ENCODE measurements at regions not wholly inside any gene's neighbourhood (a gene's known extent, or its start where the extent isn't known, plus 50 kb on each side); places are given as distances from the start of the nearest gene placed in this dataset.

GRCh38 chr4:60938181-60938580 lies 261.9 kb upstream of the ADGRL3 start:
- intact Hi-C loops (cut with DNase I): no loop called here

GRCh38 chr4:60938621-60939020 lies 261.5 kb upstream of the ADGRL3 start:
- Histone ChIP-seq H3K4me1 (ENCODE audit: control insufficient read depth in 2 of 3, insufficient read depth in 2 of 3, low read depth in 1 of 3, low read length in 3 of 3) (no peaks in the 10 kb centered on the region), H3K9me3 (ENCODE audit: control insufficient read depth in 2 of 3, insufficient read depth in 1 of 3, low read length in 3 of 3) (no peaks in the 10 kb centered on the region), H3K9ac (ENCODE audit: low read length in 3 of 3) (no peak overlapping the region), H3K27me3 (ENCODE audit: control insufficient read depth, insufficient read depth, low read length) (no peaks in the 10 kb centered on the region), H3K4me3 (ENCODE audit: low read length in 3 of 3) (no peak overlapping the region), H3K36me3 (ENCODE audit: control insufficient read depth in 2 of 3, insufficient read depth in 3 of 3, low read length in 3 of 3) (no peaks in the 10 kb centered on the region), H3K27ac (ENCODE audit: low read depth in 2 of 2, low read length in 2 of 2) (no peak overlapping the region)
- FAIRE-seq (no peak), DNase-seq (no peak)
- intact Hi-C loops (cut with DNase I): no loop called here
- TF ChIP-seq CTCF (IDR thresholded peaks at IDR 0.05; ENCODE audit: borderline replicate concordance, extremely low read depth, insufficient read depth): no peak

More at GRCh38 chr4:60938181-60938580, 261.9 kb upstream of the ADGRL3 start:
- Histone ChIP-seq H3K9ac (ENCODE audit: low read length in 3 of 3) (no peak overlapping the region), H3K27ac (ENCODE audit: low read depth in 2 of 2, low read length in 2 of 2) (no peak overlapping the region), H3K36me3 (ENCODE audit: control insufficient read depth in 2 of 3, insufficient read depth in 3 of 3, low read length in 3 of 3) (no peaks in the 10 kb centered on the region), H3K4me3 (ENCODE audit: low read length in 3 of 3) (no peak overlapping the region), H3K27me3 (ENCODE audit: control insufficient read depth, insufficient read depth, low read length) (no peaks in the 10 kb centered on the region), H3K9me3 (ENCODE audit: control insufficient read depth in 2 of 3, insufficient read depth in 1 of 3, low read length in 3 of 3) (no peaks in the 10 kb centered on the region), H3K4me1 (ENCODE audit: control insufficient read depth in 2 of 3, insufficient read depth in 2 of 3, low read depth in 1 of 3, low read length in 3 of 3) (no peaks in the 10 kb centered on the region)
- TF ChIP-seq CTCF (IDR thresholded peaks at IDR 0.05; ENCODE audit: borderline replicate concordance, extremely low read depth, insufficient read depth): no peak
- FAIRE-seq (no peak), DNase-seq (no peak)

- Histone ChIP-seq H3K4me3 (ENCODE audit: low read length in 3 of 3) (no peak overlapping the region), H3K9me3 (ENCODE audit: control insufficient read depth in 2 of 3, insufficient read depth in 1 of 3, low read length in 3 of 3) (no peaks in the 10 kb centered on the region), H3K27me3 (ENCODE audit: control insufficient read depth, insufficient read depth, low read length) (no peaks in the 10 kb centered on the region), H3K4me1 (ENCODE audit: control insufficient read depth in 2 of 3, insufficient read depth in 2 of 3, low read depth in 1 of 3, low read length in 3 of 3) (no peaks in the 10 kb centered on the region), H3K27ac (ENCODE audit: low read depth in 2 of 2, low read length in 2 of 2) (no peak overlapping the region), H3K36me3 (ENCODE audit: control insufficient read depth in 2 of 3, insufficient read depth in 3 of 3, low read length in 3 of 3) (no peaks in the 10 kb centered on the region), H3K9ac (ENCODE audit: low read length in 3 of 3) (no peak overlapping the region)
- DNase-seq (no peak), FAIRE-seq (no peak)
- intact Hi-C loops (cut with DNase I): no loop called here
- TF ChIP-seq CTCF (IDR thresholded peaks at IDR 0.05; ENCODE audit: borderline replicate concordance, extremely low read depth, insufficient read depth): no peak
Measured at GRCh38 chr4:60944060-60944459, 256.1 kb upstream of the ADGRL3 start.

- H3K9me3 ChIP-seq (ENCODE audit: control insufficient read depth in 2 of 3, insufficient read depth in 1 of 3, low read length in 3 of 3): no peaks in the 10 kb centered on the region
- no peaks in the 10 kb centered on the region for H3K36me3 ChIP-seq (ENCODE audit: control insufficient read depth in 2 of 3, insufficient read depth in 3 of 3, low read length in 3 of 3)
- no peaks in the 10 kb centered on the region for H3K27me3 ChIP-seq (ENCODE audit: control insufficient read depth, insufficient read depth, low read length)
- no peak overlapping the region for H3K27ac ChIP-seq (ENCODE audit: low read depth in 2 of 2, low read length in 2 of 2)
- no peak for DNase-seq
- intact Hi-C loops (cut with DNase I): no loop called here
- H3K4me1 ChIP-seq (ENCODE audit: control insufficient read depth in 2 of 3, insufficient read depth in 2 of 3, low read depth in 1 of 3, low read length in 3 of 3): no peaks in the 10 kb centered on the region
- no peak overlapping the region for H3K4me3 ChIP-seq (ENCODE audit: low read length in 3 of 3)
- H3K9ac ChIP-seq (ENCODE audit: low read length in 3 of 3): no peak overlapping the region
- no peak for FAIRE-seq
- no peak for TF ChIP-seq CTCF (IDR thresholded peaks at IDR 0.05; ENCODE audit: borderline replicate concordance, extremely low read depth, insufficient read depth)
Measured at GRCh38 chr4:60945641-60946040, 254.5 kb upstream of the ADGRL3 start.
